ENCODE measurements at regions not wholly inside any gene's neighbourhood (a gene's known extent, or its start where the extent isn't known, plus 50 kb on each side); places are given as distances from the start of the nearest gene placed in this dataset.

- TF ChIP-seq CTCF (IDR thresholded peaks at IDR 0.05), result no peak
- TF ChIP-seq POLR2A (IDR thresholded peaks at IDR 0.05), result no peak
Measured at GRCh38 chr15:39252134-39252470, 328.8 kb upstream of the THBS1 start.

Data from lower leg skin (tissue), 3 donors.